Activated naive CD4-positive, alpha-beta T cell treated with anti-CD3 and anti-CD28 coated beads, Interleukin-2, amount 10 ng/mL, durations not matched to agents 7 days and 5 days (primary cell): ENCODE measurements at regions not wholly inside any gene's neighbourhood (a gene's known extent, or its start where the extent isn't known, plus 50 kb on each side); places are given as distances from the start of the nearest gene placed in this dataset.
"Not testable (repeated sequence)": the region's sequence is repeated elsewhere in the genome, so short reads cannot be mapped to it uniquely, and the experiment has no call there.

Source experiments
- CTCF ChIA-PET: fragments of 350-600 bp; sonication (Branson Sonifier 250); formaldehyde crosslinking; loops from one replicate; lab custom pipeline; 2021; ENCODE audit warnings: antibody characterized with exemption; lab: Charles Lee
- DNase-seq: peaks from one replicate; pipeline ENCODE4 v3.0.0-alpha.2; 2020
- H3K27ac Mint-ChIP-seq: one replicate; pipeline ENCODE4 v1.8.0; 2021; ENCODE audit warnings: mild to moderate bottlenecking, moderate library complexity, mixed read lengths
- H3K27me3 Mint-ChIP-seq: one replicate; pipeline ENCODE4 v1.8.0; 2021; ENCODE audit warnings: mild to moderate bottlenecking, mixed read lengths
- H3K36me3 Mint-ChIP-seq: one replicate; pipeline ENCODE4 v1.8.0; 2021; ENCODE audit warnings: mixed read lengths
- H3K4me1 Mint-ChIP-seq: one replicate; pipeline ENCODE4 v1.8.0; 2021; ENCODE audit warnings: mixed read lengths
- H3K4me3 Mint-ChIP-seq: one replicate; pipeline ENCODE4 v1.8.0; 2021; ENCODE audit warnings: mild to moderate bottlenecking, moderate library complexity, mixed read lengths
- H3K9me3 Mint-ChIP-seq: one replicate; pipeline ENCODE4 v1.8.0; 2021; ENCODE audit warnings: mixed read lengths

DNA sequence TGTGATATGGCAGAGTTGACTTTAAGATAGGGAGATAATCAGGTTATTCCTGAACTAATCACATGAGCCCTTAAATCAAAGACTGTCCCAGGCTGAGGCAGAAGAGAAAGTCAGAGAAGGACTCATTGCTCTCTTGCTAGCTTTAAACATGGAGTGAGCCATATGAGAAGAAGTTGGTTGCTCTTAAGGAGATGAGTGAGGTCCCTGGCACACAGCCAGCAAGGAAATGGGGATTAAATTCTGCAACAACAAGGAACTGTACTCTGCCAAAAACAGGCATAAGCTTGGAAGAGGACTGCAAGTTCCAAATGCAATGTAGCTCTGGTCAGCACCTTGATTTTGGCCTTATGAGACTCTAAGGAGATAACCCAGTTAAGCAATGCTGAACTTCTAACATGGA is 457.0 kb downstream of the PLOD2 start:
- CTCF ChIA-PET: no interaction called here

DNA sequence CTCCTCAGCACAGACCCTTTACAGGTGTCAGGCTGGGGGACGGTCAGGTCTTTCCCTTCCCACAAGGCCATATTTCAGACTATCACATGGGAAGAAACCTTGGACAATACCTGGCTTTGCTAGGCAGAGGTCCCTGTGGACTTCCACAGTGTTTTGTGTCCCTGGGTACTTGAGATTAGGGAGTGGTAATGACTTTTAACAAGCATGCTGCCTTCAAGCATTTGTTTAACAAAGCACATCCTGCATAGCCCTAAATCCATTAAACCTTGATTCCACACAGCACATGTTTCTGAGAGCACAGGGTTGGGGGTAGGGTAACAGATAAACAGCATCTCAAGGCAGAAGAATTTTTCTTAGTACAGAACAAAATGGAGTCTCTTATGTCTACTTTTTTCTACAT is 451.2 kb downstream of the PLOD2 start:
- H3K36me3 Mint-ChIP-seq, H3K4me3 Mint-ChIP-seq, H3K27ac Mint-ChIP-seq, CTCF ChIA-PET, H3K9me3 Mint-ChIP-seq, H3K27me3 Mint-ChIP-seq, H3K4me1 Mint-ChIP-seq, DNase-seq: not testable (repeated sequence)

More for the DNA sequence above, 457.0 kb downstream of the PLOD2 start:
- H3K4me3 Mint-ChIP-seq: no peak overlapping the region
- H3K27ac Mint-ChIP-seq: no peak overlapping the region
- no peaks in the 10 kb centered on the region for H3K36me3 Mint-ChIP-seq
- H3K4me1 Mint-ChIP-seq: no peaks in the 10 kb centered on the region
- H3K27me3 Mint-ChIP-seq: no peaks in the 10 kb centered on the region
- no peak for DNase-seq
- no peaks in the 10 kb centered on the region for H3K9me3 Mint-ChIP-seq

GRCh38 chr3:145716519-145716918 is 444.5 kb downstream of the PLOD2 start:
- CTCF ChIA-PET: no interaction called here
- Mint-ChIP-seq H3K9me3 (no peaks in the 10 kb centered on the region), H3K4me1 (no peaks in the 10 kb centered on the region), H3K27ac (no peak overlapping the region), H3K27me3 (no peaks in the 10 kb centered on the region), H3K4me3 (no peak overlapping the region), H3K36me3 (no peaks in the 10 kb centered on the region)
- no peak for DNase-seq

DNA sequence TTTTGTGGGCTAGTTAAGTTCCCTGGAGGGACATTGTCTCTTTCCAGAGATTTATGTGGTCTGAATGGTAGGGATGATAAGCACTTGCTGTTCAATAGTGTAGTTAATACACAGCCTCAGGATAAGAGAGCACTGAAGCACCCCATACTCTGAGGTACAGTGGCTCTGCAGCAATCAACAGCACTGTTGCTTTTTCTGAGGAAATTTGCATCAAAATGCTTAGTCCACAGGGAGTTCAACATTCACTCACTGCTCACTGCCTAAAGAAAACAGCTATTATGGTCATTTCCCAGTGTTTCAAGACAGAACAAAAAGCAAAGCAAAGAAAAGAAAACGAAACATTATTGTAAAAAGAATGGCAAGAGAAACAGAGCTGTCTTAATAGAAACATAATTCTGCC is 441.9 kb downstream of the PLOD2 start:
- Mint-ChIP-seq H3K27ac (no peak overlapping the region), H3K9me3 (no peaks in the 10 kb centered on the region), H3K4me3 (no peak overlapping the region)

GRCh38 chr3:145721273-145721805 is 439.6 kb downstream of the PLOD2 start:
- Mint-ChIP-seq H3K27me3 (no peaks in the 10 kb centered on the region), H3K27ac (no peak overlapping the region), H3K4me3 (no peak overlapping the region), H3K9me3 (no peaks in the 10 kb centered on the region), H3K4me1 (no peaks in the 10 kb centered on the region), H3K36me3 (no peaks in the 10 kb centered on the region)
- DNase-seq: no peak
- CTCF ChIA-PET: no interaction called here

More for the DNA sequence above, 441.9 kb downstream of the PLOD2 start:
- no peak for DNase-seq
- CTCF ChIA-PET: no interaction called here
- H3K27me3 Mint-ChIP-seq: no peaks in the 10 kb centered on the region
- no peaks in the 10 kb centered on the region for H3K4me1 Mint-ChIP-seq
- no peaks in the 10 kb centered on the region for H3K36me3 Mint-ChIP-seq

GRCh38 chr3:145721815-145722214 is 439.2 kb downstream of the PLOD2 start:
- no peaks in the 10 kb centered on the region for H3K9me3 Mint-ChIP-seq
- no peaks in the 10 kb centered on the region for H3K36me3 Mint-ChIP-seq
- CTCF ChIA-PET: no interaction called here

GRCh38 chr3:145727476-145727875 is 433.5 kb downstream of the PLOD2 start:
- Mint-ChIP-seq H3K9me3 (peaks cover 3% of the 10 kb centered on the region), H3K4me1 (no peaks in the 10 kb centered on the region), H3K27me3 (no peaks in the 10 kb centered on the region), H3K36me3 (no peaks in the 10 kb centered on the region), H3K4me3 (no peak overlapping the region), H3K27ac (no peak overlapping the region)
- no peak for DNase-seq
- CTCF ChIA-PET: no interaction called here

More at GRCh38 chr3:145721815-145722214, 439.2 kb downstream of the PLOD2 start:
- H3K27me3 Mint-ChIP-seq: no peaks in the 10 kb centered on the region
- no peak overlapping the region for H3K27ac Mint-ChIP-seq
- no peak overlapping the region for H3K4me3 Mint-ChIP-seq
- no peaks in the 10 kb centered on the region for H3K4me1 Mint-ChIP-seq
- DNase-seq: no peak

DNA sequence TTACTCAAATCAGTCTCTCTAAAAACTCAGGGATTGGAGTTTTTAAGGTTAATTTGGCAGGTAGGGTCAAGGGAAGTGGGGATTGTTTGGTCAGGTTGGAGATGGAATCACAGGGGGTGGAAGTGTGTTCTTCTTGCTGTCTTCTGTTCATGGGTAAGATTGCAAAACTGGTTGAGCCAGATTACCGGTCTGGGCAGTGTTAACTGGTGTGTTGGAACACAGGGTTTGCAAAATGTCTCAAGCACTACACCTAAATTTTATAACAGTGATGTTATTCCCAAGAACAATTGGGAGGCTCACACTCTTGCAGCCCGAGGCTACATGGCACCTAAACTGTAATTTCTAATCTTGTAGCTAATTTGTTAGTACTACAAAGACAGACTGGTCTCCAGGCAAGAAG is 425.4 kb downstream of the PLOD2 start:
- DNase-seq: no peak
- Mint-ChIP-seq H3K4me1 (no peaks in the 10 kb centered on the region), H3K9me3 (no peaks in the 10 kb centered on the region), H3K36me3 (no peaks in the 10 kb centered on the region), H3K4me3 (no peak overlapping the region), H3K27me3 (no peaks in the 10 kb centered on the region), H3K27ac (no peak overlapping the region)
- CTCF ChIA-PET: no interaction called here

- Mint-ChIP-seq H3K4me1 (no peaks in the 10 kb centered on the region), H3K36me3 (no peaks in the 10 kb centered on the region), H3K27me3 (no peaks in the 10 kb centered on the region), H3K4me3 (no peak overlapping the region), H3K9me3 (no peaks in the 10 kb centered on the region), H3K27ac (no peak overlapping the region)
- no peak for DNase-seq
- CTCF ChIA-PET: no interaction called here
Observed at GRCh38 chr3:145737952-145738351, 423.0 kb downstream of the PLOD2 start.

GRCh38 chr3:145739926-145740325 is 421.1 kb downstream of the PLOD2 start:
- no peak for DNase-seq

GRCh38 chr3:145750657-145751056 is 410.3 kb downstream of the PLOD2 start:
- DNase-seq: no peak
- Mint-ChIP-seq H3K36me3 (no peaks in the 10 kb centered on the region), H3K9me3 (peaks cover 3% of the 10 kb centered on the region), H3K27me3 (no peaks in the 10 kb centered on the region), H3K4me3 (no peak overlapping the region), H3K4me1 (no peaks in the 10 kb centered on the region), H3K27ac (no peak overlapping the region)
- CTCF ChIA-PET: no interaction called here

More at GRCh38 chr3:145739926-145740325, 421.1 kb downstream of the PLOD2 start:
- Mint-ChIP-seq H3K36me3 (no peaks in the 10 kb centered on the region), H3K4me3 (no peak overlapping the region), H3K9me3 (no peaks in the 10 kb centered on the region), H3K27me3 (no peaks in the 10 kb centered on the region), H3K4me1 (no peaks in the 10 kb centered on the region), H3K27ac (no peak overlapping the region)
- CTCF ChIA-PET: no interaction called here

- Mint-ChIP-seq H3K27ac (no peak overlapping the region), H3K4me1 (no peaks in the 10 kb centered on the region), H3K27me3 (no peaks in the 10 kb centered on the region), H3K4me3 (no peak overlapping the region), H3K9me3 (peaks cover under 1% of the 10 kb centered on the region), H3K36me3 (no peaks in the 10 kb centered on the region)
- CTCF ChIA-PET: no interaction called here
- no peak for DNase-seq
Observed at GRCh38 chr3:145752576-145752975, 408.4 kb downstream of the PLOD2 start.

DNA sequence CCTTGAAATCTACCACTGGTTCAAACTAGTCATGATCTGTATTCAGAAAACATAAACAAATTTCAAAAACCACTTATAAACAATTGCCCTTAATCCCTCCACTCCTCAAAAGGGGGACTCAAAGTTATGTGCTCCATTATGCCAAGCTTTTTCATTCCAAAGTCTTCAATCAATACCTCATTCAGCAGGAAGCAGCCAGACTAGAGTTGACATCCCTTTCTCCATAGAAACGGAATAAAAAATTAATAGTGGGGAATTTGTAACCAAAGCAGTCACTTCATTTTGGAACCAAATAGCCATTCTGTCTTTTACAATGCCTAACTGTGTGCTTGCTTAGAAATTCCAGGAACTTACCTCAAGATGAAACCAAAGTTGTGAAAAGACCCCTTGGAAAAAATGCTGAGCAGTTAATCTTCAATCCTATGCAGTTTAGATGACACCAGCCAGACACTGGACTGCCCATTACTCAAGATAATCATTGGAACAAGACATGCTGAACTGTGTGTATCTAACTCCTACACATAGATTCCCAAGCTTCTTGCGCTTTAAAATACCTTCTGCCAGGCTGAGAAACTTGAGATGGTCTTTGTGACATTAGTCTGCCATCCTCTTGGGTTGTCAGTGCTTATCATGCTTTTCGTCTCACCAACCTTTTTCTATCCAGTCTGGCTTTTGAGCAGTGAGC is 406.2 kb downstream of the PLOD2 start:
- H3K27me3 Mint-ChIP-seq: no peaks in the 10 kb centered on the region
- H3K36me3 Mint-ChIP-seq: no peaks in the 10 kb centered on the region
- CTCF ChIA-PET: no interaction called here
- H3K4me1 Mint-ChIP-seq: no peaks in the 10 kb centered on the region
- H3K4me3 Mint-ChIP-seq: no peak overlapping the region
- DNase-seq: no peak
- H3K27ac Mint-ChIP-seq: no peak overlapping the region
- H3K9me3 Mint-ChIP-seq: no peaks in the 10 kb centered on the region

DNA sequence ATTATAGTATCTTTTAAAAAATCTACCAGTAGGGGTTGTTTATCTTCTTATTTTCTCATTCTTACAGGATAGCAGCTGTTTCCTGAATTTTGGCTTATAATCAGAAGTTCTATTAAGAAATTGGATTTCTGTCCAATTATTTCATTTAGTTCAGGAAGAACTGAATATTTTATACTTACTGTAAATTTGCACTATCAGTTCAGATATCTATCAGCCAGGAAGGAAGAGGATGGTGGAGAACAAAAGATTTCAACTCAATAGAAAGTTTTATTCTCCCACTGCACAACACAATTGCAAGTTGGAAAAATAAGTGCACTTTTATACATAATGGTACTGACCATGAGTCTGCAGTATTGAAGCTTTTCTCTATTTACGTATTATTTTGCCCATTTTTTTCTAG is 400.9 kb downstream of the PLOD2 start:
- no peaks in the 10 kb centered on the region for H3K36me3 Mint-ChIP-seq
- no peak for DNase-seq
- no peaks in the 10 kb centered on the region for H3K9me3 Mint-ChIP-seq
- H3K4me1 Mint-ChIP-seq: no peaks in the 10 kb centered on the region
- no peak overlapping the region for H3K4me3 Mint-ChIP-seq
- no peak overlapping the region for H3K27ac Mint-ChIP-seq
- H3K27me3 Mint-ChIP-seq: no peaks in the 10 kb centered on the region
- CTCF ChIA-PET: no interaction called here

GRCh38 chr3:145767909-145768308 is 393.1 kb downstream of the PLOD2 start:
- Mint-ChIP-seq H3K36me3 (no peaks in the 10 kb centered on the region), H3K27me3 (no peaks in the 10 kb centered on the region), H3K9me3 (no peaks in the 10 kb centered on the region), H3K4me1 (no peaks in the 10 kb centered on the region), H3K27ac (no peak overlapping the region), H3K4me3 (no peak overlapping the region)
- CTCF ChIA-PET: interaction anchor here (0.6 kb wide), 1 partner anchor 1794 kb away, joined by 3 read pairs; no protein-coding TSS in a partner anchor
- DNase-seq: no peak
